IMR-90 (cell line): ENCODE measurements at regions not wholly inside any gene's neighbourhood (a gene's known extent, or its start where the extent isn't known, plus 50 kb on each side); places are given as distances from the start of the nearest gene placed in this dataset.

Source experiments
- ATAC-seq: fragments of 200-7000 bp; cut with Tn5 transposase; 2 replicates; pipeline ENCODE4 v1.9.1; 2020; ENCODE audit warnings: low read depth, mild to moderate bottlenecking, moderate library complexity
- BruUV-seq: library from RNA; stranded (reverse); fragments of 400-500 nt; replicated peaks from 2 replicates; lab custom pipeline; 2021; lab: Mats Ljungman, UMichigan
- CTCF ChIA-PET: fragments of 300-600 bp; formaldehyde crosslinking; extraction: SDS; loops from one replicate; lab custom pipeline; 2021; ENCODE audit warnings: antibody characterized with exemption; lab: Yijun Ruan, JAX
- POLR2A ChIA-PET: fragments of 300-600 bp; sonication (Branson Sonifier 250); formaldehyde crosslinking; loops from one replicate; lab custom pipeline; 2022; ENCODE audit warnings: antibody characterized with exemption; ENCODE audit not compliant: unreplicated experiment; lab: Charles Lee
- DNase-seq: peaks from one replicate; pipeline ENCODE4 v3.0.0; 2013
- H2AFZ ChIP-seq: replicated peaks from 2 replicates; pipeline ENCODE3; 2013; ENCODE audit warnings: low read length, mild to moderate bottlenecking; ENCODE audit not compliant: poor library complexity
- H2AK5ac ChIP-seq: 2 replicates; pipeline ENCODE4 v1.6.1; 2013; ENCODE audit warnings: low read depth, low read length, inconsistent platforms
- H2AK9ac ChIP-seq: replicated peaks from 2 replicates; pipeline ENCODE3; 2013; ENCODE audit warnings: mild to moderate bottlenecking, low read depth, low read length, moderate library complexity; ENCODE audit not compliant: poor library complexity
- H2BK120ac ChIP-seq: 2 replicates; pipeline ENCODE4 v1.6.1; 2013; ENCODE audit warnings: low read depth, low read length, inconsistent platforms
- H2BK15ac ChIP-seq: 3 replicates; pipeline ENCODE4 v1.6.1; 2013; ENCODE audit warnings: low read depth, low read length, inconsistent platforms
- H2BK20ac ChIP-seq: 2 replicates; pipeline ENCODE4 v1.6.1; 2013; ENCODE audit warnings: low read depth, mild to moderate bottlenecking, inconsistent platforms, low read length, moderate library complexity
- H2BK5ac ChIP-seq: 2 replicates; pipeline ENCODE4 v1.6.1; 2013; ENCODE audit warnings: mild to moderate bottlenecking, low read depth, low read length, inconsistent platforms; ENCODE audit not compliant: poor library complexity, severe bottlenecking
- H3K14ac ChIP-seq: replicated peaks from 2 replicates; pipeline ENCODE4 v1.6.1; 2013; ENCODE audit warnings: low read depth, low read length, inconsistent platforms
- H3K18ac ChIP-seq: 2 replicates; pipeline ENCODE4 v1.6.1; 2013; ENCODE audit warnings: low read depth, low read length, control low read depth
- H3K23ac ChIP-seq: 2 replicates; pipeline ENCODE4 v1.6.1; 2013; ENCODE audit warnings: low read depth, low read length, inconsistent platforms
- H3K27ac ChIP-seq: 2 replicates; pipeline ENCODE4 v1.5.1; 2013; ENCODE audit warnings: mild to moderate bottlenecking, control low read depth, low read length; ENCODE audit not compliant: insufficient read depth
- H3K27me3 ChIP-seq: 2 replicates; pipeline ENCODE4 v1.6.1; 2013; ENCODE audit warnings: low read length; ENCODE audit not compliant: control insufficient read depth, insufficient read depth
- H3K36me3 ChIP-seq: 2 replicates; pipeline ENCODE4 v1.6.1; 2013; ENCODE audit warnings: low read length, mixed read lengths; ENCODE audit not compliant: control insufficient read depth, insufficient read depth
- H3K4ac ChIP-seq: 2 replicates; pipeline ENCODE4 v1.6.1; 2013; ENCODE audit warnings: low read depth, low read length, inconsistent platforms
- H3K4me1 ChIP-seq: 2 replicates; pipeline ENCODE4 v1.6.1; 2013; ENCODE audit warnings: low read length, mixed read lengths; ENCODE audit not compliant: control insufficient read depth, insufficient read depth
- H3K4me2 ChIP-seq: 2 replicates; pipeline ENCODE4 v1.6.1; 2013; ENCODE audit warnings: low read depth, mild to moderate bottlenecking, control low read depth, low read length, moderate library complexity
- H3K4me3 ChIP-seq: 2 replicates; pipeline ENCODE4 v1.5.1; 2013; ENCODE audit warnings: low read depth, mild to moderate bottlenecking, control low read depth, low read length, moderate library complexity; ENCODE audit not compliant: insufficient read depth
- H3K56ac ChIP-seq: 2 replicates; pipeline ENCODE4 v1.6.1; 2013; ENCODE audit warnings: low read length, inconsistent platforms; ENCODE audit not compliant: insufficient read depth; ENCODE audit errors: extremely low read depth
- H3K79me1 ChIP-seq, 2 experiments: 2 replicates each; pipeline ENCODE4 v1.6.1; 2013; ENCODE audit warnings: low read length in 2 of 2, inconsistent platforms in 1 of 2, low read depth in 1 of 2
- H3K9ac ChIP-seq: 2 replicates; pipeline ENCODE4 v1.6.1; 2013; ENCODE audit warnings: low read depth, low read length, control low read depth
- H3K9me1 ChIP-seq: 2 replicates; pipeline ENCODE4 v1.6.1; 2013; ENCODE audit warnings: low read length, inconsistent platforms; ENCODE audit not compliant: insufficient read depth
- H3K9me3 ChIP-seq: 2 replicates; pipeline ENCODE4 v1.6.1; 2013; ENCODE audit warnings: low read length; ENCODE audit not compliant: control insufficient read depth, insufficient read depth
- H4K20me1 ChIP-seq: 2 replicates; pipeline ENCODE4 v1.6.1; 2013; ENCODE audit warnings: low read length, inconsistent platforms; ENCODE audit not compliant: insufficient read depth
- H4K5ac ChIP-seq: 2 replicates; pipeline ENCODE4 v1.6.1; 2013; ENCODE audit warnings: mild to moderate bottlenecking, low read depth, low read length, control low read depth
- H4K8ac ChIP-seq, 2 experiments: 2 replicates each; pipeline ENCODE4 v1.6.1; 2013; ENCODE audit warnings: low read depth in 2 of 2, low read length in 2 of 2, control low read depth in 1 of 2, inconsistent platforms in 1 of 2
- H4K91ac ChIP-seq: 2 replicates; pipeline ENCODE4 v1.6.1; 2013; ENCODE audit warnings: low read depth, low read length, inconsistent platforms; ENCODE audit not compliant: insufficient read depth
- BHLHE40 ChIP-seq: fragments of 150-350 bp; IDR thresholded peaks from 2 replicates; pipeline ENCODE4 v1.6.1; 2016; ENCODE audit warnings: mild to moderate bottlenecking, low read depth, low read length
- CEBPB ChIP-seq: IDR thresholded peaks from 2 replicates; pipeline ENCODE4 v1.6.1; 2012; ENCODE audit warnings: low read depth, low read length, improper control_type of control experiment
- CHD1 ChIP-seq: IDR thresholded peaks from 2 replicates; pipeline ENCODE4 v1.6.1; 2012; ENCODE audit warnings: low read depth, low read length, improper control_type of control experiment
- FOS ChIP-seq: fragments of 150-350 bp; IDR thresholded peaks from 2 replicates; pipeline ENCODE4 v1.6.1; 2016; ENCODE audit warnings: low read depth, low read length
- MAFK ChIP-seq: IDR thresholded peaks from 2 replicates; pipeline ENCODE4 v1.6.1; 2012; ENCODE audit warnings: low read depth, low read length, improper control_type of control experiment
- MAZ ChIP-seq: IDR thresholded peaks from 2 replicates; pipeline ENCODE4 v1.6.1; 2012; ENCODE audit warnings: low read depth, mild to moderate bottlenecking, low read length, improper control_type of control experiment, moderate library complexity, borderline replicate concordance
- MXI1 ChIP-seq: IDR thresholded peaks from 2 replicates; pipeline ENCODE4 v1.6.1; 2012; ENCODE audit warnings: low read depth, mild to moderate bottlenecking, low read length, moderate library complexity, borderline replicate concordance
- NFE2L2 ChIP-seq: fragments of 150-350 bp; IDR thresholded peaks from 2 replicates; pipeline ENCODE4 v1.6.1; 2016; ENCODE audit warnings: low read depth, mild to moderate bottlenecking, low read length
- RCOR1 ChIP-seq: IDR thresholded peaks from 2 replicates; pipeline ENCODE4 v1.6.1; 2012; ENCODE audit warnings: mild to moderate bottlenecking, low read length, improper control_type of control experiment; ENCODE audit not compliant: insufficient replicate concordance
- USF2 ChIP-seq: fragments of 150-350 bp; IDR thresholded peaks from 2 replicates; pipeline ENCODE4 v1.6.1; 2017; ENCODE audit warnings: mild to moderate bottlenecking, antibody characterized with exemption, low read length, low read depth
- dilution Hi-C: fragments of 300-500 bp; cut with HindIII; formaldehyde crosslinking; loops from one replicate; pipeline ENCODE4 v1.14.3; 2018; ENCODE audit warnings: low sequenced_read_pairs; ENCODE audit not compliant: unreplicated experiment
- in situ Hi-C: fragments of 300-500 bp; cut with MboI; formaldehyde crosslinking; loops from 3 replicates; pipeline ENCODE4 v1.14.3; 2019; ENCODE audit warnings: low sequenced_read_pairs, inconsistent platforms, mixed read lengths
- intact Hi-C: fragments of 100-400 bp; cut with micrococcal nuclease; formaldehyde crosslinking; loops from 2 replicates; pipeline ENCODE4 v1.10.0; 2022
- TF ChIP-seq, protein P1 (sequence below): fragments of 150-350 bp; IDR thresholded peaks from 2 replicates; pipeline ENCODE4 v1.6.1; 2016; ENCODE audit warnings: low read depth, mild to moderate bottlenecking, low read length, moderate library complexity, borderline replicate concordance
- TF ChIP-seq, protein P2 (sequence below): conservative IDR thresholded peaks from 2 replicates; pipeline ENCODE4 v1.5.1; 2012; ENCODE audit warnings: mild to moderate bottlenecking, low read depth, low read length, improper control_type of control experiment

GRCh38 chr1:106181866-106182265 lies 874.6 kb upstream of the PRMT6 start:
- H2BK120ac ChIP-seq, result no peak overlapping the region
- H3K4me2 ChIP-seq, result no peak overlapping the region
- H3K18ac ChIP-seq, result no peak overlapping the region
- no TSS peak for BruUV-seq
- no peak overlapping the region for H2BK20ac ChIP-seq
- H2AK9ac ChIP-seq, result no peak overlapping the region
- H2BK15ac ChIP-seq, result no peak overlapping the region
- ChIA-PET POLR2A (no interaction called here), CTCF (no interaction called here)
- H3K56ac ChIP-seq, result no peak overlapping the region
- no peak overlapping the region for H3K23ac ChIP-seq
- H3K9me1 ChIP-seq, result no peaks in the 10 kb centered on the region
- H3K4me1 ChIP-seq, result no peaks in the 10 kb centered on the region
- H3K4me3 ChIP-seq, result no peak overlapping the region
- intact Hi-C loops, result no loop called here
- H2AK5ac ChIP-seq, result no peak overlapping the region
- no peak overlapping the region for H2BK5ac ChIP-seq
- no peaks in the 10 kb centered on the region for H3K36me3 ChIP-seq
- DNase-seq (no peak), ATAC-seq (no peak)
- H3K9me3 ChIP-seq, result peaks cover 2% of the 10 kb centered on the region
- TF ChIP-seq USF2 (no peak), CEBPB (no peak), CHD1 (no peak), NFE2L2 (no peak), MAFK (no peak), FOS (no peak), MAZ (no peak), BHLHE40 (no peak), RCOR1 (no peak), MXI1 (no peak)
- TF ChIP-seq, protein P1, sequence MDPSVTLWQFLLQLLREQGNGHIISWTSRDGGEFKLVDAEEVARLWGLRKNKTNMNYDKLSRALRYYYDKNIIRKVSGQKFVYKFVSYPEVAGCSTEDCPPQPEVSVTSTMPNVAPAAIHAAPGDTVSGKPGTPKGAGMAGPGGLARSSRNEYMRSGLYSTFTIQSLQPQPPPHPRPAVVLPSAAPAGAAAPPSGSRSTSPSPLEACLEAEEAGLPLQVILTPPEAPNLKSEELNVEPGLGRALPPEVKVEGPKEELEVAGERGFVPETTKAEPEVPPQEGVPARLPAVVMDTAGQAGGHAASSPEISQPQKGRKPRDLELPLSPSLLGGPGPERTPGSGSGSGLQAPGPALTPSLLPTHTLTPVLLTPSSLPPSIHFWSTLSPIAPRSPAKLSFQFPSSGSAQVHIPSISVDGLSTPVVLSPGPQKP, result no peak
- TF ChIP-seq, protein P2, sequence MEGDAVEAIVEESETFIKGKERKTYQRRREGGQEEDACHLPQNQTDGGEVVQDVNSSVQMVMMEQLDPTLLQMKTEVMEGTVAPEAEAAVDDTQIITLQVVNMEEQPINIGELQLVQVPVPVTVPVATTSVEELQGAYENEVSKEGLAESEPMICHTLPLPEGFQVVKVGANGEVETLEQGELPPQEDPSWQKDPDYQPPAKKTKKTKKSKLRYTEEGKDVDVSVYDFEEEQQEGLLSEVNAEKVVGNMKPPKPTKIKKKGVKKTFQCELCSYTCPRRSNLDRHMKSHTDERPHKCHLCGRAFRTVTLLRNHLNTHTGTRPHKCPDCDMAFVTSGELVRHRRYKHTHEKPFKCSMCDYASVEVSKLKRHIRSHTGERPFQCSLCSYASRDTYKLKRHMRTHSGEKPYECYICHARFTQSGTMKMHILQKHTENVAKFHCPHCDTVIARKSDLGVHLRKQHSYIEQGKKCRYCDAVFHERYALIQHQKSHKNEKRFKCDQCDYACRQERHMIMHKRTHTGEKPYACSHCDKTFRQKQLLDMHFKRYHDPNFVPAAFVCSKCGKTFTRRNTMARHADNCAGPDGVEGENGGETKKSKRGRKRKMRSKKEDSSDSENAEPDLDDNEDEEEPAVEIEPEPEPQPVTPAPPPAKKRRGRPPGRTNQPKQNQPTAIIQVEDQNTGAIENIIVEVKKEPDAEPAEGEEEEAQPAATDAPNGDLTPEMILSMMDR, result no peak
- H2AFZ ChIP-seq, result no peak overlapping the region
- H4K91ac ChIP-seq, result no peak overlapping the region
- H3K79me1 ChIP-seq, result no peaks in the 10 kb centered on the region
- H4K8ac ChIP-seq, result no peak overlapping the region
- no peak overlapping the region for H4K5ac ChIP-seq
- no peaks in the 10 kb centered on the region for H4K20me1 ChIP-seq
- H3K27me3 ChIP-seq, result no peaks in the 10 kb centered on the region
- H3K27ac ChIP-seq, result no peak overlapping the region
- dilution Hi-C loops, result no loop called here
- no peak overlapping the region for H3K14ac ChIP-seq
- no peak overlapping the region for H3K9ac ChIP-seq
- H3K4ac ChIP-seq, result no peak overlapping the region
- in situ Hi-C loops, result no loop called here
